ENCODE measurements at regions not wholly inside any gene's neighbourhood (a gene's known extent, or its start where the extent isn't known, plus 50 kb on each side); places are given as distances from the start of the nearest gene placed in this dataset.
"Not testable (repeated sequence)": the region's sequence is repeated elsewhere in the genome, so short reads cannot be mapped to it uniquely, and the experiment has no call there.

DNA sequence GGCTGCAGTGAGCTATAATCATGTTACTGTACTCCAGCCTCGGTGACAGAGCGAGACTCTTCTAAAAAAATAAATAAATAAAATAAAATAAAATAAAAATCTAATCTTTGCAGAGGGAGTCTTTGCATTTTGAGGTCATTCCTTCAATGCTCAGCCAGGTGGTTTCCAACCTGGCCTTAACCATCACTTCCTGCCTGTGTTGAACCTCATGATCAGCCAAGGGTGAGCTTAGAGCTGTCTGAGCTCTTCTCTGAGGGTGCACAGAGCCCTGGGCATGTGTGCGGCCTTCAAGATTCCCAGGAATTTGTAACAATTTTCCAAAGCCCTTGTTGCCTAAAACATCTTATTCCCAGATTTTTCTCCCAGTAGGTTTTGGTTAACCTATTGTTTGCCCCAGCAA, 94.3 kb downstream of the KCNJ12 start:
- not testable (repeated sequence) for DNase-seq

DNA sequence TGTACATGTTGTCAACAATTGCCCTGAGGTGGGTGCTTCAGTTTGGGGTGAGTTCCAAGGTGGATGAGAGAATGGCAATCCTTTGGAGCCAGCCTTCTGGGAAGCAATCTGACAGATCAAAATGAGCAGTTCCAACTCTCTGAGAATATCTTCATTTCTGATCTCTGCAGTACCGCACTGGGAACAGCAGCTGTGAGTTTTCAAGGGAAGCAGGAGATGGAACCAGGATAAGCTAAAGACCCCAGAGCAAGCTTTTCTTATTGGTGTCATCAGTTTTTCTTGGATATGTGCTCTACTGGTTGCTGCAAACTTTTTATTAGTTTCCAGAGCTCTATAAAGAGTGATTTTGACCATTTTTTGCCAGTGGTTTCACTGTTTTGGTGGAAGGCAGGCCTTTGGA, 94.7 kb downstream of the KCNJ12 start:
- DNase-seq = no peak

DNA sequence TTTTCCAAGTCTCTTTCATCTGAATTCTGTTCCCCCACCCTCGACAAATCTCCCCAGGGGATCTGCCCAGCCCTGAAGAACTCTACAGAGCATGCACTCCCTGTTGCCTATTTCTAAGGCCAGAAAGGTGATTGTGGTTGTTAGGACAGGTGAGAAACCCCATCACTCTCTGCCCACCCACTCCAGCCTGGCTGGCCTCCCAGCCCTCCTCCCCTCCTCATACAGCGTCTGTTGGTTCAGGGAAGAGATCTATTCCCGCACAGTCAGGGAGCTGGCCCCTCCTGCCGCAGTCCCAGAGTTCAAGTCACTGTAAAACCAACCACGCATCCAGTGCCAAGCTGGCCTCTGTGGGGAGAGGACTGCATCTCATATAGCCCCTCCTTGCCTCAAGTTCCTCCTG, 98.7 kb downstream of the KCNJ12 start:
- no peak for DNase-seq

DNA sequence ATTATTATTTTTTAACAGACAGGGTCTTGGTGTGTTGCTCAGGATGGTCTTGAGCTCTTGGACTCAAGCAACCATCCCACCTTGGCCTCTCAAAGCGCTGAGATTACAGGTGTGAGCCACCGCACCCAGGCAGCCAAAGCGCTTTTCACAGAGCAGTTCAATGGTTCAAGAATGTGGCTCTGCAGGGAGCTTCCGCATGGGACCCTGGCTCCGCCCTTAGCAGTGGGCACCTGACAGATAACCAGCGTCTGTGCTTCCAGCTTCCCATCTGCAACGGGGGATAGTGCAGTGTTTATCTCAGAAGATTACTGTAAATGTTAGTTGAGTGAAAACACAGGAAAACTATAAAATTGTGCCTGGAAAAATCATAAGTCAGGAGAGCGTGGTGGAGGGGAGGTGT, 99.4 kb downstream of the KCNJ12 start:
- DNase-seq = no peak

DNA sequence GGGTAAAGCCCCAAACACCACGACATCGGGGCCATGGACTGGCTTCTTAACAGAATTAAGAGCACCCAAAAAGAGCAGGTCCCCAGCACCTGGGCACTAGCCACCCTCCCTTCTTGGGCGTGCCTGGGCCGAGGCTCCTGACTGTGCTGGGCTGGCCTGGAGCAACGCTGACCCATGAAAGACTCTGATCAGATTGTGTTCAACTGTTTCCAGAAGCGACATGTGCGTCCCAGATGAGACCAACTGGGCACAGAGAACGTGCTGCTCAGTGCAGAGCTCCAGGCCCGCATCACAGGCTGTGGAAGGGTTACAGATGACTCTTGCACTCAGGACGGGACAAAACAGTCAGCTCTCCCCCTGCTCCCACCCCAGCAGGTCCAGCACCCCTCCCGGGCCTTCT, 100.7 kb downstream of the KCNJ12 start:
- no peak for DNase-seq

DNA sequence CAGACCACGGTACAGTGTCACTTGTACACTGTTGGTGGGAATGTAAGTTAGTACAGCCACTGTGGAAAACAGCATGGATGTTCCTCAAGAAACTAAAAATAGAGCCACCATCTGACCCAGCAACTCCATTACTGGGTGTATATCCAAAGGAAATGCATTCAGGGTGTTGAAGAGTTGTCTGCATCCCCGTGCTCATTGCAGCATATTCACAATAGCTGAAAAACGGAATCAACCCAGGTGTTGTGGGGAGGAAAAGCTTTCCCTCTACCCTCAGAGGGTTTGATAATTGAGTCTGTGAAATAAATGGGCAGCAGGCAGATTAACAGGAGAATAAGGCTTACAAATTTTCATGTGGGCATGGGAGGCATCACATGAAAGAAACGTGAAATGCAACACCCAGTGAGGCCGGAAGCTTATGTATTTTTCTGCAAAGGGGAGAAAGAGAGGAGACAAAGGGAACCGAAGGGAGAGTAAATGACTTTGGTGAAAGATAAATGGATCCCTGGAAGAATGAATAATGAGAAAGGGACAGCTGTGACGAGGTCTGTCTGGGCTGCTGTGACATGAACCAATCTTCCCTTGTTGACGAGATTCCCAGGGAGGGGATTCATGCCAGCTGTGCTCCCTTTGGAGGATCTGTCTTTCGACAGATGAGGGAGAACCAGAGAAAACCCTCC, 106.2 kb downstream of the KCNJ12 start:
- no peak for DNase-seq

DNA sequence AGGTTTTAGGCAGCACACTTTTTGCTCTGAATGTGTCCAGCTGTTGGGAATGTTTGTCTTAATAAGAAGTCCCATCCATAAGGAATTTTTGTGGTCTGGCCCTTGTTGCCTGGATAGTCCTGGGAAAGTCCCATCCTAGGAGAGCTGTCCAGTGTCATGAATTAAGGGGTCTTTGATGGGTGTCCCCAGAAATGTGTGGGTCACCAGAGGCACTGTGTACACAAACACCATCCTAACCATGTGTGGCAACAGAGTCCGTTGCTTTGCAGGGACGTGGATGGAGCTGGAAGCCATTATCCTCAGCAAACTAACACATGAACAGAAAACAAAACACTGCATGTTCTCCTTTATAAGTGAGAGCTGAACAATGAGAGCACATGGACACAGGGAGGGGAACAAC, 111.9 kb downstream of the KCNJ12 start:
- not testable (repeated sequence) for DNase-seq

DNA sequence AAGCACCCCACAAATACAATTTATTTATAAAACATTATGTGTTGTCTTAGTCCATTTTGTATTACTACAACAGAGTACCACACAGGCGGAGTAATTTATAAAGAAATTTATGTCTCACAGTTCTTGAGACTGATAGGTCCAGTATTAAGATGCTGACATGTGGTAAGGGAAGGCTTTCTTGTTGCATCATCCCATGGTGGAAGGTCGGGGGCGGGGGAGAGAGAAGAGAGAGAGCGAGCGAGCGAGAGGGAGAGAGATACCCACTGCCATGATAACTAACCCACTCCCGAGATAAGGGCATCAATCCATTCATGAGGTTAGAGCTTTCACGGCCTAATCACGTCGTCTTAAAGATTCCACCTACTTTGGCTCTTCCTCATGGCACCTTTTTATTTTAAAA, 117.8 kb downstream of the KCNJ12 start:
- no peak for DNase-seq

DNA sequence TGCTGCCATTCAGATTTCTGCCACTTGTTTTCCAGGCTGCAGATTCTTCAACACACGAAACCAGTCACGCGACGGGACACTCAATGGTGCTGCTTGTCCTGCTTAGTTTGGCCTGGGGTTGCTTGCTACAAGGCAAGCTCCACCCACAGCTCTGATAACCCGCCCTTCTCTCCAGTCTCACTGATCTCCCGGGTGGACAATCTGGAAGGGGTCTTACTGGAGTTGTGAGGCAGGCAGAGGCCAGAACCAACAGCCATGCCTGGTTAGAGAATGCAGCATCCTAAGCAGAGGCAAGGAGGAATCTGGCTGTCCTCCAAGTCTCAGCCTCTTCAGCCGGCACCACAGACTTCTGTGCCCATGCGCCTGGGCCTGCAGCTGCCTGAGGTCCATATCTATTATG, 119.1 kb downstream of the KCNJ12 start:
- DNase-seq = no peak

DNA sequence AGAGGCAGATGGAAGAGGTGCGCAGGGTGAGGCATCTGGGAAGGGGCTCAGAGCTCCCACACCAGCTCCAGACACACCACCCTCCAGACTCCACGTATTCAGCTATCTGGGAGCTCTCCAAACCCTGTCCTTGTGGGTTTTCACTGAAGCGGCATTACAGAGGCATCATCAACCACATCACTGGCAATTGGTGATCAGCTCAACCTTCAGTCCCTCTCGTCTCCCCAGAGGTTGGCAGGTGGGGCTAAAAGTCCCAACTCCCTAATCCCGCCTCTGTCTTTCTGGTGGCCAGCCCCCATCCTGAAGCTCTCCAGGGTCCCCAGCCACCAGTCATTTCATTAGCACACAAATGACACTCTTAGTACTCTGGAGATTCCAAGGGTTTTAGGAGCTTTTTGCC, 123.9 kb downstream of the KCNJ12 start:
- no peak for DNase-seq

DNA sequence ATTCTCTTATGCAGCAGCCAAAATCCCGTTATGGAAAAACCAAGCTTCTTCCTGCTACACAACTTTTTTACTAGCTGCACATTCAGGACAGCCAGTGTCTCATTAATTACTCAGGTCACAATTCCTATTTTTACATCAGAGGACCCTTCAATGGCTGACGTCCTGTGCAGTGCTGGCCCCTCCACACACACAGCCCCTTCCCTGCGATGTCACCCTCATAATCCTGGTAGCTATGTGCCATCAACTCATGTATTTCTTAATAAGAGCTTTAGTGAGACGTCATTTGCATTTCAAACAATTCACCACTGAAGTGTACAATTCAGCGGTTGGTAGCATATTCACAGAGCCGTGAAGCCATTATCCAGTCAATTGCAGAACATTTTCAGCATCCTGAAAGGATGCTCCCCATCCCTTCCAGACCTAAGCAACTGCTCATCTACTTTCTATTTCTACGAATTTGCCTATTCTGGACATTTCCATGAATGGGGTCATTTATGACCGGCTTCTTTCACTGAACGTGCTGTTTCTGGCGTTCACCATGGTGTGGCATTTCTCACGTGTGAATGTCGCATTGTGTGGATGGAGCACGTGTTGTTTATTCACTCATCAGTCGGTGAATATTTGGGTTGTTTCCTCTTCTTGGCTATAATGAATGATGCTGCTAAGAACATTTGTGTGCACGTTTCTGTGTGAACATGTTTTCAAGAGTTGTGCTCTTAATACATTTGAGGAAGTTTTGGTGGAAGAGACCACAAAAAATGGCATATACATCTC, 126.0 kb downstream of the KCNJ12 start:
- DNase-seq = not testable (repeated sequence)

DNA sequence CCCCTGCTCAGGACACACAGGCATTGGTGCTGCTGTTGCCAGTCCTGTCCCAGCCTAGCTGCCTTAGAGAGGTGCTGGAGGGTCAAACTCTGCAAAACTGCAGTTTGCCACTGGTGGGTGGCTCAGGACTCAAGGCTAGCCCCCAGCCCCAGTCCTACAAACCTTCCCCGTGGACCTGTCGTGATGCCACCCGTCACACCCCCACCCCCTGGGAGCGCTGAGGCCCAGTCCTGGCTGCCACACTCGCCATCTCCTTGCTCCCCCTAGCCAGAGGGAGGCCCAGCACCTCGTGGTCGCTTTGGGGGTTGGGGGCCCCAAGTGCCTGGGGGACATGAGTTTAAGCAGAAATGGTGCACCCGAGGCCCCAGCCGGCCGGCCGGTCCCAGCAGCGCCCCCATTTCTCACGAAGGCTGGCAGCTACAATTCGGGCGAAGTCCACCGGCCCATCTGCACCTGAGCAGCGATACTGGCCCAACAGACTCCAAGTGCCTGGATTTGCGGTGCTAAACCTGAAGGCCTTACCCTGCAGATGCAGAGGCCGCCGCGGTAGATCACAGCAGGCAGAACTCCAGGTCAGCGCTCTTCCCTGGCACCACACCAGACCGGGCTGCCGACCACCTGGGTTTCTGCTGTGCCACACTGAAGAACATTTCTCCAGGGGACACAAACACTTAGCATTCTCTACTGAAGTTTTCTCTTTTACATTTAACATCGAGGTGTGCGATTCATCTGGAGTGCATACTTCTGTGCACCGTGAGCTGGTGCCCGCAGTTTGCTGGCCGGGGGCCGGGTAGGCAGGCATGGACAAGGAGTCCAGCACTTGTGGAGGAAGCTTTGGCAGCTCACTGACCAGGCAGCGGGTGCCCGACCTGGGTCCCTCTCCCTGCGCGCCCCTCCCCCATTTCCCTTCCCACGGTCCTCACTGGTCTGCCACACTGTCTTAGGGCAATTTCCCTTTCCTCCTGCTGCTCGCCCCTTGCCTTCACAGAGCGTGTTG, 130.0 kb downstream of the KCNJ12 start:
- no peak for DNase-seq

DNA sequence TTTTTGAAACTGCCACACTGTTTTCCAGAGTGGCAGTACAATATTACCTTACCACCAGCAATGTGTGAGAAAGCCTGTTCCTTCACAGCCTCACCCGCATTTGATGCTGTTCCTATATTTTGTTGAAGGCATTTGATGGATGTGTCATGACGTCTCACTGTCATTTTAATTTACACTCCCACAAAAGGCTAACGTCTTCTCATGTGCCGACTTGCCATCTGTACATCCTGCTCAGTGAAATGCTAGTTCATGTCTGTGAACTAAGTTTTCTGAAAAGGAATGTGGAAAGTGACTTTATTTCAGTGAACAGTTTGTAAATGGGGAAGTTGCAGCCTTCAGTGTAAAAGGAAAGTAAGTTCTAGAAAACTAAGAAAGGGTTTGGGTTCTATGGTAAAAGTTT, 131.6 kb downstream of the KCNJ12 start:
- not testable (repeated sequence) for DNase-seq

DNA sequence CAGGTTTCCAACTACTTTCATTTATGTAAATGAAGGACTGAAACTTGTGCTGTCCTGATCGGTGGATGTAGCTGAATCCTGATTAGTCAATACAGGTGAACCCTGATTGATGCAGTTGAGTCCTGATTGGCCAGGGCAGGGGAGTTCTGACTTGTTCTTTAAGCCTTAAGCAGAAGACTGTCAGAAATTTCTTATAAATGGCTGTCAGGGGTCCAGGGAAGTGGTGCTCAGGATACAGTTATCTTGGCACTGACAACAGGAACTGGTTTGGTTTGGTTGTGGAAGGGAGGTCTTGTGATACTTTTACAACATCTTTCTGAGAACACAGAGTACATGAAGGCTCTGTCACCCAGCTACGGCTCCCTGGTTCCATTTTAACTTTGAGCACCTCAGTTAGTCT, 132.1 kb downstream of the KCNJ12 start:
- no peak for DNase-seq

DNA sequence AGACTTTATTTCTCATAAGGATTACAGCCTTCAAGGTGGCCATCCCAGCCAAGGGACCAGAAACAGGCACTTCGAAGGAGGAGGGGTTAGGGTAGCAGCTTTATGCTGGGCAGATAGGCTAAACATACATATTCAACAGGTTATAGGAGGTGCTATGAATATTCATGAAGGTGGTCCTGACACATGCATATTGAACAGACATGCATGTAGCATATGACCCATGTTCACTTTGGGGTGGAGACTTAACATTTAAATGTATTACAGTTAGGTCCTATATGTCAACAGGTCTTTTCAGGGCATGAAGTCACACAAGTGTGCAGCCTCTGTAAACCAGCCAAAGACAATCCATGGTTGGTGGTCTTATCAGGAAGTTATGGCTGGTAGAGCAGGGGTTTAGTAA, 133.2 kb downstream of the KCNJ12 start:
- DNase-seq = not testable (repeated sequence)

DNA sequence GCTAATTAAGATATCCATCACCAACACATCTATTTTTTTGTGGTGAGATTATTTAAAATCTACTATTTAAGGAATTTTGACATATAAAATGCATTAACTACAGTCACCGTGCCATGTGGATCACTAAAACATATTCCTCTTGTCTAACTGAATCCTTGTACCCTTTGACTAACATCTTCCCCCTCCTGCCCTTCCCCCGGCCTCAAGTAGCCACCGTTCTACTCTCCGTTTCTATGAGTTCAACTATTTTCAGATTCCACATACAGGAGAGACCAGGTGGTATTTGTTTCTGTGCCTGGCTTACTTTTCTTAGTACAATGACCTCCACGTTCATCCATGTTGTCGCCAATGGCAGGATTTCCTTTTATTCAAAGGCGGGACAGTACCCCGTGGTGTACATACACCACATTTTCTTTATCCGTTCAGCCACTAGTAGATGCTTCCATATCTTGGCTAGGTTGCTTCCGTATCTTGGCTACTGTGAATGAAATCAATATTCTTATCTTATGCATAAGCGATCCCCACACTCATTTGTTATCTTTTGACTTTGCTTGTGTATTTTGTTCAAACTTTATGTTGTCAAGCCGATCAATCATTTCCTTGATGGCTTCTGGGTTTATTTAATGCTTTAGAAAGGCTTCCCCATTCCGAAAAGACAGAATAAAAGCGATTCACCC, 134.7 kb downstream of the KCNJ12 start:
- DNase-seq = peak; percentile 3

DNA sequence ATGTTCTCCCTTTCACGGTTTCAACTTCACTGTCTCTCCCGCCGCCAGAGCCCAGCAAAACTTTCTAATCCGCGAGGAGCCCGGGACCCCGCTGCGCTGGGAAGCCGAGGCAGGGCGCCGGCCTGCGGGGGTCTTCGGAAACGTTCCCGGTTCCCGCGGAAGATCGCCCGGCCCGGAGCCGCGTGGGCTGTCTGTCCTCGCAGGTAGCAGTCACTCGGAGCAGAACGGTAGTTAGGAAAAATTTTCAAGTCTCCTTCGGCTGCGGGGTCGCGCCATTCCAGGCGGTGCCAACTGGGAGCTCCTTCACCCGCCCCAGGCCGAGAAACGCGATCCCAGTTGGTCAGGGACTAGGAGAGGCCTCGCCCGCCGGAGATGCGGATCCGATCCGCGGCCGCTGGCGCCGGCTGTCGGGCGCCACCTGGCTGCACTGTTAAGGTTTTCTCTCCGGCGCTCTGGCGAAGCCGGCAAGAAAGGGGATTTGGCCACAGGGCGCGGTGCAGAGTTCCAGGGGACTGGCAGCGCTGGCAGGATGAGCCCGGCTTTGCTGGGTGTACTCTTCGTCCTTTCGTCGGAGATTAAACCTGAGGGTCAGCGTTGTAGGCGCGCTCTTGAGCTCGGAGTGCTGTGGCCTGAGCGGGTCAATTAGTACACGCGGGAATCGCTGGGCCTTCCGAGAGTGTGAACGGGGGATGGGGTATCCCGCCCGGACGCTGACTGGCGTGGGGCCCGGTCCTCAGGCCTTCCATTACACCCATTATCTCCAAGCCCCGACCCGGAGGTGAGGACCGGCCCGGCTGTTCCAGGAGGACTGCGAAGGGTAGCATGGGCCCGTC, 135.4 kb downstream of the KCNJ12 start:
- DNase-seq = peak; percentile 66

DNA sequence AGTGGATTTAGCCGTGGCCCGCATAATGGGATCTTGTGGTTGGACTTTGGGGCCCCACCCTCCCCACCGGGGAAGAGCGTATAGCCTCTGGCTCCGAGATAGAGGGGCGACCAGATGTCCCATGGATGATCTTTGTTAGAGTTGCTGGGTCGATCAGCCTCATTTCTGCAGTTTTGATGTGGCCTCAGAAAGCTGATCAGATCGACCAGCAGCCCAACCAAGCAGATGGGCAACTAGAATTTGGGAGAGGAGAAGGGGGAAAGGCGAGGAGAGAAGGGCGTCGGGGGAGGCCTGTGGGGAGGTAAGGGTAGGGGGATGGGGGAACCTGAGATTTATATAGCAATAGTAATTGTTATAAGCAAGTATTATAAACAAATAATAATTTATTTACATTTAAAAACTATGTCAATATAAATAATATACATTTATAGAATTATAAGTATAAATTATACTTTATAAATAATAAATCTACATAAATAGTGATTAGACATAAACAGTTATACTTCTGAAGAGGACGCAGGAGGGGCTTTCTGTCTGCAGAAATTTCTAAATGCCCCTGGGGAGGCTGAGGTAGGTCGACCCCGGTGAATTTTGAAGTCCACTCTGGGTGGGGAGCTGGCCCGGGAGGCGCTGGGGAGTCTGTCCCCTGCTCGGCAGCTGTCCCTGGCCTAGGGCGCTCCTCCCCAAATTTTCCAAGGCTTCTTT, 136.3 kb downstream of the KCNJ12 start:
- no peak for DNase-seq

DNA sequence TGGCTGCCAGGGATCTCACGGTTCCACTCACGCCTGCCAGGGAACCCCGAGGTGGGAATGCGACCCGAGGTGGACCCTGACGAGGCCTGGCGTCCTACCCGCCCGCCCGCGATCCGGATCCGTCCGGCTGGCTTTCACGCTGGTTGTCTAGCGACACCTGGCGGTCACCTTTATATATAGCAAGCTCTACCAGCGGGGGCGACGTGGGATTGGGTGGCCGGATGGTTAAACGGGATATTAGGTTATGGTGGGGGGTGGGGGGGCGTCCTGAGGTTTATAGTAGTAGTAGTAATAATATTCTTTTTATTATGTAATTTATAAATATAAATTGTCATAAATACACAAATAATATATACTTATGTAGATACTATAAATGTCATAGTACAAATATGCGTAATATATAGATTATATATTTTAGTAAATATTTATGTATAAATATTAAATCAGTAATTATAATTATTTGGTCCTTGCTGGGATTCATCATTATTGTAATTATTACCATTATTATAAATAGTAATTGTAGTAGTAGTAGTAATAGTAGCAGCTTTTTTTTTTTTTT, 136.9 kb downstream of the KCNJ12 start:
- DNase-seq = peak; percentile 79

DNA sequence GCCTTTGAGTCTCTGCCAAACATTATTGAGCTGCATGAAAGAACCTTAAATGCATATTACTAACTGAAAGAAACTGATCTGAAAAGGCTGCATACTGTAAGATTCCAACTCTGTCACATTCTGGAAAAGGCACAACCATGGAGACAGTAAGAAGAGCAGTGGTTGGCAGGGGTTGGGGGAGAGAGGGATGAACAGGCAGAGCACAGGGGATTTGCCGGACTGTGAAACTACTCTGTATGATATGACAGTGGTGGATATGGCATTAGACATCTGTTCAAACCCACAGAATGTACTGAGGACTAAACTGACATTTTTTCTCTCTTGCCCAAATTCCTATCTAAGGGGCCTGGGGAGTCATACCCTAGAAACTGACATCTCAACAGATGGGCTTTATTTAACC, 138.4 kb downstream of the KCNJ12 start:
- not testable (repeated sequence) for DNase-seq

Measured in CD4-positive, alpha-beta T cell treated with Interleukin-17A for 1 hour (primary cell).